ENCODE measurements at regions not wholly inside any gene's neighbourhood (a gene's known extent, or its start where the extent isn't known, plus 50 kb on each side); places are given as distances from the start of the nearest gene placed in this dataset.

DNA sequence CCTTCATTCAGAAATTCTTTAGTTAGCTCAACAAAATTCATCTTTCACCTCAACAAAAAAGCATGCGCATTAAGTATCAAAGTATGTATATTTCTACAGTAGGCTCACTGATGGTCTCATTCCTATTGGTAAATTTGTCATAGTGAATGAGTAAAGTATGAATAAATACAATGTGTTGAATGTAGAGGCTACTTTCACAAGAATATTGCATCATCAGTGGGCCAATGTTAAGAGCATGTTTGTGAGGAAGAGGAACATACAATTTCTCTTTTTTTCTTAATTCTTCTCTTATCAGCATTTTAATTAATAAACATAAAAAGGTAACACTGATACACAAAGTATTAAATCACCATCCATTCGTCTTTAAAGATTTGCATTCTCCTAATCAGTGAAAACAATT, 505.1 kb downstream of the CETN3 start:
- DNase-seq, result no peak

DNA sequence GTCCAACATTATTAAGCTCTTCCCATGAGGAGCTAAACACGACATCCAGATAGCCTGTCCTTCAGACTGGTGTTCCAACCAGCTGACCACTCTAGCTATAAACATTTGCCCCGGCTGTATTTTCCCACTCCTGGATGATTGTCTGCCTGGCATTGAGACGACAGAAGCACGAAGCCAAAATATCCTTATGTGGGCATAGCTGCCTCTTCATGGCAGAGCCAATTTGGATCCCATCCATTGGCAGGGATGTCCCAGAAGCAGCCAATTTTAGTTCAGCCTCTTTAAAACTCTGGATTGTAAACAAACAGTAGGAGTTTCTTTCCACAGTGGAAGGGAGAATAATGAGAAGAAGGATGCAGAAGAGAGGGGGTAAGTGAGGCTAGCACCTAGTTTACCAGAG, 507.6 kb downstream of the CETN3 start:
- DNase-seq, result no peak

DNA sequence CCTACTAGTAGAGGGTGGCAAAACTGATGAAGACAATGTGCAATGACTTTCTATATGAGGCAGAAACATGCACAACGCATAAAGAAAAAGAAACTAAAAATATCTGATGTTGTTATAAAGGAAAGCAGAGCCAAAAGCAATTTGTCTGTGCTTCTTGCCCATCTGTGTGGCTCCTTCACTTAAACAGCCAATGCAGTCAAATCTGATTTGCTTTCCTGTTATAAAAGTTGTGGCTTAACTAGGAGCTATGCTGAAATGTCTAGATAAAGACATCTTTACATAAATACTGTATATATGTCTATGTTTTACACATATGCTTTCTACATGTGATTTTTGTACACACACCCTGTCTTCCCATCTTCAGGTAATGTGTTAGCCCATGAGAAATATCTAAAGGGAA, 508.2 kb downstream of the CETN3 start:
- no peak for DNase-seq

DNA sequence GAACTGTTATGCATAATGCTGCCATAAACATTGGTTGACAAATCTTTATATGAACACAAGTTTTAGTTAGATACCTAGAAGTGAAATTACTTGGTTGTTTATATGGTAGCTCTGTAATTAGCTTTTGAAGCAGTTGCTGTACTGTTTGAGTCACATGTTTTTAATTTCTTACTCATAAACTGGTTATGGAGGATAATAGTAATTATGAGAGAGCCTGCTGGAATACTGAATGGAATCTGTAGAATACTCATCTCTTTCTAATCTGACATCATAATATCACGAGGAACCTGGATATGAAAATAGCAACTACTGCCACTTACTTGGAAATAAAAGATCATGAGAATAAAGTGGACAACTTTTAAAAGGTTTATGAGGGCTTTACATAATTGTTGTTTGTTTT, 509.2 kb downstream of the CETN3 start:
- DNase-seq, result no peak

DNA sequence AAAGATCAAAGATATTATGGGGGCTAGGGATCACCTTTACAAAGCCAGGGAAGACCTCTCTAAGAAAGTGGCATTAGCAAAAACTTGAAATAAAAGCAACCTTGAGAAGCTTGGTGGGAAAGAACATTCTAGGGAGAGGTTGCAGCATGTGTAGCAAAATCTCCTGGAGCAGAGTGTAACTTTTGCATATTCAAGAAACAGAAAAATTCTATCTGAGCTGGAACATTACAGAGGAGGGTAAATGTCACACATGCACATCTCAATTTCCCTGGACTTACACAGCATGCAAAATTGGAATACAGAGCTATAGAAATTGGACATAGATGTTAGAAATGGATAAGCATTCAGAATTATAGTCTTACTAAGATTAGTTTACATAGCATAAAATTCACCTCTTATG, 510.0 kb downstream of the CETN3 start:
- no peak for DNase-seq

DNA sequence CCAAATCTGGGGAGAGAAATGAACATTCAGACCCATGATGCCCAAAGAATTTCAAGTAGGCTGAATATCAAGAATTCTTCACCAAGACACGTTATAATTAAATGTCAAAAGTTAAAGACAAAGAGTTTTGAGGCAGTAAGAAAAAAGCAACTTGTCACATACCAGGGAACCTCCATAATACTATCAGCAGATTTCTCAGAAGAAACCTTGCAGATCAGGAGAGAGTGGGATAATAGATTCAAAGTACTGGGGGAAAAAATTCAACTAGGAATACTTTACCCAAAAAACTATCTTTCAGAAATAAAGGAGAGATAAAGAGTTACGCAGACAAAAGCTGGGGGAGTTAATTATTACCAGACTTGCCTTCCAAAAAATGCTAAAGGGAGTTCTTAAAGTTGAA, 516.0 kb downstream of the CETN3 start:
- DNase-seq, result no peak

DNA sequence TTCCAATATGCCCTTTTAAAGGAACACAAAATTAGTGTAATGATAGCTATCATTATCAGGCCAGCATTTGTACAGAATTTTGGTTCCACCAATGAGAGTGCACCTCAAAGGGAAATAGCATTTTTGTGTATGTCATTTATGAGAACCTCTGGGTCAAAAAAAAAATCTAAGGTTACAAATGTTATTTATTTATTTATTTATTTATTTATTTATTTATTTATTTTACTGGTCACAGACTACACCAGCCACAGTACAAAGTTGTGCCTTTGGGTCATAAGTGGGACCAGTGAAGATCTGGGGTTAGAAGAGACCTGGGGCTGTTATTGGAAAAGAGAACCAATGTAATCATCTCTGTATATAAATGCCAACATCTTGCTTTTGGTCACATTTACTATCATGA, 523.9 kb downstream of the CETN3 start:
- no peak for DNase-seq

DNA sequence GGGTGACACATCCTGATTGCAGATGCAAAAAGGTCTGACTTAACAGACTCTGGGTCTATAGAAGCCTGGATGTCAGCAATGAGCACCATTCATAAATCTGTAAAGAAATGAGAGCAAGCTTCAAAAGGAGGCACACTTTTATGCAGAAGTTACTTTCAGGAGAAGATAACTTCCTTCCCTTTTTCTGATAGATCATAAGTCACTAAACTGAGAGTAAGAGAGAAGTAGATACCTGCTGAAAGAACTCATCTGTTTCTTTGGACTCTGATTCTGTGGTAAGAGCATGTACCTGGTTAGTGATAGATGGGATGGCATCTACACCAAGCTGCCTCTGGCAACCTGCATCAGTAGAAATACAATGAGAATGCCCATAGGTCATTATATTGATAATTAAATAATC, 525.6 kb downstream of the CETN3 start:
- DNase-seq, result no peak

DNA sequence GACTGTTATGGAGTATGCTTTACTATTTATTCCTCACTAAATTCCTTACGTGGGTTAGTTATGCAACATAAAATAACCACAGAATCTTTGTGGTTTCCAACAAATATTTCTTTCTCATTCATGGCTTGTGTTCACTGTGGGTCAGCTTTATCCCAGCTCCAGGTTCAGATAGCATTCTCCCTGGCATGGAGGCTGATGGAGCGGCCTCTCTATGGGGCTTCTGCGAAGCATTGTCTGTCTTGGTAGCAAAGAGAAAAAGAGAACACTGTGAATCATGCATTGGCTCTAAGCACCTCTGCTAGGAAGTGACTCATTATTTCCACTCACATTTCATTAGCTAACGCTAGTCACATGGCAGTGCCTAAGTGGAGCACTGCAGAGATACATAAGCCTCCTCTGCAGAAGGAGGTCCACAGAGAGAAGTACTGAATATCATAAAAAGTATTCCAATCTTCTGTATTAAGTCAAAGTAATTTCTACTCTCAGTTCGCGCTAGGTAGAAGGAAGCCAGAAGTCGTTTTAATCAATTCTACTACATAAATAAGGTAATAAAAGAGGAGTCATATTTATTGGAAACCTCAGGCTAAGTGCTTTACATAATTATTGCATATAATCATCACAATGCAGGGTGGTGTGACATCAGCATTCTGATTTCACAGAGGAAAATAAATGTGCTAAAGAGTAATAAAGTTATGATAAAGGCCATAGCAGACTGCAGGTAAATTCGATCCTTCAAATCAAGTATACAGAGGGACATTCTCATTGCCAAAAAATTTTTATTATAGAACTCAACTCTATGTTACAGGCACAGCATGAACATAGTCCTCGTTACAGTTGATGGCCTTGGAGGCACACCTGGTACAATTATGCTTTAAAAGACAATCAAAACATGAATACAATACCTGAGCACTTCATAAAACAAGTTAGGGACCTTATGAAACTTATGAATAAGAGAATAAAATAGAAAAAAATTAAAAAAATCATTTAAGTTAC, 531.1 kb downstream of the CETN3 start:
- no peak for DNase-seq

DNA sequence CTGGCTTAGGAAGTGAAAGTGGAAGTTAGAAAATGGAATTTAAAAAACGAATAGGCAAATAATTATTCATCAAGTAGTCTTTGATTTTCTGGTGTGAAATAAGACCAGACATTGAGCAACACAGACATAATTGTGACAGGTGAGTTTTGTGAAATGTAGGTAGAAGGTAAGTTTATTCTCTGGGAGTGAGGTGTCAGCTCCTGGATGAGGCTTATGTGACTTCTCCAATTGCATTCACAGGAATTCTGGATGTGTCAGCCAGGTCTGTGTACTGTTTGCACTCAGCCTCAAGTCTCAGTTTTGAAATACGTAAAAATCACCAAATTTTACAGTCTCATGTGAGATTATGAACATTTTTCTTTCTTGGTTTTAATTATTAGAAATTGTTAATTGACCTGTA, 537.6 kb downstream of the CETN3 start:
- DNase-seq, result no peak

DNA sequence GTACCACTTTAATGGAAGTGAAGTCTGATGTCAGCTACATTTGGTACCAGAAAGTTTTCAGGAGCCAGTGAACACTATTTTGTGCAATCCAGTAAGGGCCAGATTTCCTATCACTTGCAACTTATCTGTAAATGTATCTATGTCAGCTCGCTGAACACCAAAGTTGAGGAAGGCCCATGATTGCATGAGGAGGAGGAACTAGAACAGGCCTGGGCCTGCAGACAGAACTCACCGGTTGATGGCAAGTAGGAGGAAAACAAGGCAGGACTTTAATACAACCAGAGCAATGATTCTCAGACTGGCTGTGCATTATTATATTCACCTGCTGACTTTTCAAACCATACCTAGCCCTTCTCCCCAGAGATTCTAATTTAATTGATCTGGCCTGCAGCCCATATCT, 540.2 kb downstream of the CETN3 start:
- DNase-seq, result no peak

DNA sequence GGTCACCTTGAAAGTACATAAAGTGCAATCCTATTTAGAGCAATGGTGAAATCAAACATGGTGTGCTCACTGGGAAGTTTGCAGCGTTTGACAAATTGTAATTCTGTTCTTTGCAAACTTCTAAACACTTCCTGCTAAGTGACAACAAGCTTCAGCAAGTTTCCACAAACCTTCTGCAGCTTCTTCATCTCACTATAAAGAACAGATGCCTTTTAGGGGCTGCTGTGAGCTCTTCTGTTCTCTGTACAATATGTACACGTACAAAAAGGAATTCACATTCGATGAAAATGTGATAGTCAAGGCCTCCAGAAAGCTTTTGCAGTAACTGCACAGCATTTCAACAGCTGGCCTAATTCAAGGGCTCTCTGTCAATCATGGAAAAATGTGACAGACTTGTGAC, 543.1 kb downstream of the CETN3 start:
- DNase-seq, result no peak

DNA sequence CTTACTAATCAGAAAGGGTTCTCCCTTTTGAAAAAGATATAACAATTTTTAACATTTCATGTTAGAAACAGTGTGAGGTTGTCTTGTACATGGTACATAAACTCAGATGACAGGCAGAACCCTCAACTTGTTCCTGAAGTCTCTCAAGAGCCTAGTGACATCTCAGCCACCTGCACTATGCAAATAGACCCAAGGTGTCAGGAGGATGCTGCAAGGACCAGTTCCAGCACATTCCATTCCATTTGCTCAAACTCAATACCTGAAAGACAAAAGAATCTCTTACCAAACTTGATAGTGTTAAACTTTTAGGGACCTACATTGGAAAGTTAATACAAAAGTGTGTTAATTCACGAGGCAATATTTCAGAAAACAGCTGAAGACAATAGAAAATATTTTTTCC, 544.6 kb downstream of the CETN3 start:
- no peak for DNase-seq

DNA sequence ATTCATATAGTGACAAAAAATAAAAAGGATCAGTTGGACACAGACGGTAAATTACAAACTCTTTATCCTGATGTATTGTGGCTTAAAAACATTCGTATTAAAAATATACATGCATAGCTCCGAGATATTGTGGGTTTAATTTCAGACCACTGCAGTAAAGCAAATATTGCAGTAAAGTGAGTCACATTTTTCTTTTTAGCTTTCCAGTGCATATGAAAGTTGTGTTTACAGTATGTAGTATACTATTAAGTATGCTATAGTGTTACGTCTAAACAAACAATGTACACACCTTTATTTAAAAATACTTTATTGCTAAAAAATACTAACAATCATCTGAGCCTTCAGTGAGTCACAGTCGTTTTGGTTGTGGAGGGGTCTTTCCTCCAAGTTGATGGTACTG, 551.8 kb downstream of the CETN3 start:
- no peak for DNase-seq

DNA sequence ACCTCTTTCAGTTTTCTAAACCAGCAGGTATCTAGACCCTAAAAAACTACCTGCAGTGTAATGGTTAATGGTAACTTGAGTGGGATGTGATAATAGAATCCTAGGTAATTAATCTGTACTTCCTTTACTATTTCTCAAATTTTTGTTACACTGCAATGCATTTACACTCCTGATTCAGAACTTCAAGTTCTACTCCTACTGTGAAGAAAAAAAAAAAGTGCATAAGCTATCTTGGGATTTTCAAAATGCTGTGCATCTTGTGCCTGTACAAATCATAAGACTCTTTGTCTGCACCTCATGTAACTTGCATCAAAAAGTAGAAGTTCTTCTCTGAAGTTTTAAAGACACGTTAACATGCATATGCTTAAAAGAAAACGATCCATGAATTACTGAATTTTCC, 554.1 kb downstream of the CETN3 start:
- no peak for DNase-seq

DNA sequence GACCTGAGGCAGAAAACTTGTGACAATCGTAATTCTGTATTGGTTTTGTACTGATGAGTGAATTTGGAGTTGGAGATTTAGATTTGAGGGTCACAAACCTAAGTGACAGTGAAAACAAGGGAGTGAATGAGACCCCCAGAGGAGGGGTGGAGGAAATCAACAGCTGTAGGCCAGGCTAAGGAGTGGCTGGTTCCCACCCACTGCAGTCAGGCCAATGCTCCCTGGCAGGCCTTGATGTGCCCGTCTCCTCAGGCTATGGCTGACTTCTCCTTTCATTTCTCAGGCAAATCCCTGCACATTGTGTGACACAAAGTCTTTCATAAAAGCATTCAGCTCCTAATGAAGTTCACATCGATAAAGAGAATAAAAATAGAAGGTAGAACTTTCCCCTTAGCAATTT, 557.6 kb downstream of the CETN3 start:
- DNase-seq, result no peak

DNA sequence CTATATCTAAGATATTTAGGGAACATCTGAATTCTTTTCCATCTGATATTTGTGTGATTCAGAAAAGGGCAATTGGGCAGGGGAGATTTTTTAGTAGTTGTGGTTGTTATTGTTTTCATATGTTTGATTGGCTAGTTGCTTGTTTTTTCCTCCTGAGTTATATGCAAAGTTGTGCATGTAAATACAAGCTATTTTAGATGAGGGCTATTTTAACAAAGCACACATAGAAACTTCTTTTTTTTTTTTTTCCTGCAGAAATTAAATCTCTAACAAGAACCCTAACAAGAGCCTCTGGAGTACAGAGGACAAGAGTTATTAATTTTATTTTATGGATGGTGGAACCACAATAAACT, 559.1 kb downstream of the CETN3 start:
- no peak for DNase-seq

DNA sequence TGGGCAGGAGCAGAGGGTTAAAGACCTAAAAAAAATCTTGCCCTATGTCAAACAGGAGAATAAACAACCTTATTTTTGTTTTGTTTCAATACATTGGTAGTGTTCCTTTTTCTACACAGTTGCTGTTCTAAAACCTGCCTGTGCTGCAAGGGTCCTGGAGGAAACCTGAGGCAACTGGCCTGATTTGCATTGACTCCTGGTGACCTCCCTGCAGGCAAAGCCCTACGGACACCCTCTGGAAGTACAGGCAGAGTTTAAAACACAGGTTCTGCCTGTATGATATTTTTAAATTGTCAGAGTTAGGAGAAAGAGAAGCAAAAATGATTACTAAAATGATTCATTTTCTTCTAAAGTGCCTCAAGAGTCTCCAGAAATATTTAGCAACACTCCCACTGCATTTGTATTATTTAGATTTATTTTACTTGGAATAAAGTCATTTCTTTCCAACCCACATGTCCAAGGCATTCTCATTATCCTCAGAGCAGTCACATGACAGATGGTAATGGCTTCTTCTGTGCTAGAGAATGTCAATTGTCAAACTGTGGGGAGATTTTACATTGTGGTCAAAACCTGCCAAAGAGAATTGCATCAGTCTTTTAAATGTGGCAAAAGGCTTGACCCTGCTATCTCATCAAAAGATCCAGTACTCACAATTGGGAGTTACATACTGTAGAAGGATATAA, 559.6 kb downstream of the CETN3 start:
- no peak for DNase-seq

DNA sequence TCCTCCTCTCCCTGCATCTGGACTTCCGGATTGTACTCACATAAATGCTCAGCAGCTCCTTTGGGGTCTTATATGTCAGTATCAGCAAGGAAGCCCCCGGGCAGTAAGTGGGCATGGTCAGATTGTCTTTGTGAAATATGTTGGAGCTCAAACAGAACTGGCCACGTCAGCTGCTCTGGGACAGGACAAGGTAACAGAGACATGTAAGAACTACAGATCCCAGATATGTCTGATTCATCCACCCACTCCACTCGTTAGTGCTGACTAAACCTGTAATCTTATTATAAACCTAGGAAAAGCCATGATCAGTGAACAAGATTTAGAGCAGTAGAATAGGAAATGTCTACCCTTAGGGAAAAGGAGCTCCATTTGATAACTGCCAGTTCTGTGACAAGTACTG, 561.8 kb downstream of the CETN3 start:
- DNase-seq, result no peak

DNA sequence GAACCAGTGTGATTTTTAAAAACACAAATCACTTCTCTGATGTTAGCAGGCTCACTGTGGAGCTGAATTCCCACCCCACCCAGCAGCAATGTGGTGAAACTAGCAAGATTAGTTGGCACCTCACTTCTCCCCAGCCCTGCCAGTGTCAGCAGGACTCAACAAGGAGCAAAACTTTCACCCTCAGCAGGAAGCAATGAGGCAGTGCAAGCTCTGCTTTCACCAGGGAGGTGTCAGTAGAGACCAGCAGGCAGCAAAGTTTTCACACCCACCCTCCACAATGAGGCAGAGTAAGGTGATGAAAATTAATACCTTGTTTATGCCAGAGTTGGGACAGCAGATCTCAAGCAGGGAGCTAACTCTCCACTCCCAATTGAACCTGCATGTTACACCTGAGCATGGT, 565.0 kb downstream of the CETN3 start:
- no peak for DNase-seq

DNA sequence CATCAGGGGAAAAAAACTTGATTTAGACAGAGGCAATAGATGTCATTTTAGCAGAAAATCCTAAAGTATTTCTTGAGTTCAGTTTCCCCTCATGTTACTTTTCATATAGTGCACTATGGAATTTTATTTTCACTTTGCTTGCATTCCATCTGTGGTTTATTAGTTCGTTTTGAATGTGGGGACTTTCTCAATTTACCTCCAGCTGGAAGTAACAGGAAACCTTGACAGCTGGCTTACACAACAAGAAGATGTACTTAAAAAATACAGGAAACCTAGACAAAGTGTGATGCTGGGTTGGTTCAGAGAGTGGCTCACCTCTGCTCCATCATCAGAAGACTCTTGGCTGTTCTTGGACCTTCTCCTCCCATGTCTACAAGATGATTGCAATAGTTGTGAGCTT, 567.0 kb downstream of the CETN3 start:
- no peak for DNase-seq

DNA sequence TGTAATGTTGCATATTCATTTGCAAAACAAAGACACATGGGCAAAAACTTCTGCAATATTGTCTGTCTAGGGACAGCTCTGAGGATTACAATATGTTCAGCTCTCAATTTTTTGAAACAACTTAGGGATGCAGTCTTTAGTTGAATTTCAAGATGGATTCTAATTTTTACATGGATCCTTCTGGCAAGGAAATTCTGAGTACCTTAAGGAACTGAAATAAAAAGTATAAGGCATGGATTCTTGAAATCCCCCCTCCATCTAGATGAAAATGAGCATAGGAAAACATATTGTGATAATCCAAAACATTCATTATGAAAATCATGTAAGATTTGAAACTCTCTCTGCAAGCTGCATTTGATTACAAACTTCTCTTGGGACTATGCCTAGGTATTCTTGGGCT, 568.6 kb downstream of the CETN3 start:
- DNase-seq, result no peak

DNA sequence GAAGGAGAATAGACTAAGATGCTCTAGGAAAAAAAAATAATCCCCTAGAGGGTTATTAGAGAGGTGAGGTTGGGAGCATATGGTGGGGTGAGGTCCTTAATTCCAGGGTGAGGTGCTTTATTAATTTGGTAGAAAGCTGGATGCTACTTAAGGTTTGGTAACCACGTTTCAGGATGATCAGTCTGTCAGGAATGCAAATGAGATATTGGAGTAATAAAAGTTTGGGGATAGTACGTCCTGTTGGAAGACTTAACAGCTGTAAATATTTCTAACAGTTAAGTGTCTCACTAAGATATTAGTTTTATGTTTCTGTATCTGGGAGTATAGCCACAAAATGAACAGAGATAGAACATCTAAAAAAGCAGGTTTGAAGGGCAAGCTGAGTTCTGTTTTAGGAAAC, 578.9 kb downstream of the CETN3 start:
- no peak for DNase-seq

DNA sequence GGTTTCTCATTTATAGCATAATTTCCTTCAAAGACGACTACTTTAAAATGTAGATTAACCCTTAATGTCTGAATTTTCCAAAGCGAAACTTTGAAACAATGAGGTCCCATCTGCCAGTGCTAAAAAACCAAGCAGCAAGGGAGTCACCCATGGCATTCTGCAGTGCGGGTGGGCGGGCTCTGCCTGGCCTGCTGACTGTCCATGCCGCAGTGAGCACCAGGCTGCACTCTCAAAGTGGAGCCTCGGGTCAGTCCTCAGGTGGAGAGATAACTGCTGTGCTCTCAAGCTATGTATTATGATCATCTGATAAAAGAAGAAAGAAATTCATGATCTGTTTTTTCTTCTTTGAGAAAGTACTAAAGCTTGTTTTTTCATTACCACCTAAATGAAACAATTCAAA, 581.6 kb downstream of the CETN3 start:
- DNase-seq, result no peak

DNA sequence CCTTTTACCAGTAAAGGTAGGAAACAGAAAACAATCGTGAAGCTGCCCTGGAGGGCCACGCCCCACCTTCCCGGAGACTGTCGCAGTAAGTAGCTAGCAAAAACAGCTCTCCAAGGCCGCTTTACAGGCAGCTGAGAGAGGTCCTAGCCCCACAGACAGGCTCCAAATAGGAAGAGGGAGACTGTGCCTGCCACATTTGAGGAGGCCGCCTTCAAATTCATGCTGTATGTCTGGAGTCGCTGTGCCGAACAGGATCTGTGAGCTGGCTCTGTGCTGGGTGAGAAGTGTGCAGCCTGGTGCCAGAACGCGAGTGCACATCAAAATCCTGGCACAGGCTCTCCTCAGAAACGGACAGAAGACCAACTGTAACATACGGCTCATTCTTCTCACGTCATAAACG, 582.2 kb downstream of the CETN3 start:
- no peak for DNase-seq

Data from NCI-H1105 treated with DMSO at 0.1 percent for 48 hours (cell line).